Astrocyte of the hippocampus (primary cell): ENCODE measurements at regions not wholly inside any gene's neighbourhood (a gene's known extent, or its start where the extent isn't known, plus 50 kb on each side); places are given as distances from the start of the nearest gene placed in this dataset.
"Not testable (repeated sequence)": the region's sequence is repeated elsewhere in the genome, so short reads cannot be mapped to it uniquely, and the experiment has no call there.

Experiments
- DNase-seq: peaks from one replicate; pipeline ENCODE4 v3.0.0; 2011; ENCODE audit warnings: low read depth, low spot score

- peak; percentile 61 for DNase-seq
Measured at GRCh38 chr17:69669441-69670178, 255.1 kb downstream of the MAP2K6 start.

GRCh38 chr17:69672924-69673323 is 258.4 kb downstream of the MAP2K6 start:
- peak; percentile 79 for DNase-seq

- no peak for DNase-seq
Measured at GRCh38 chr17:69677130-69677529, 262.6 kb downstream of the MAP2K6 start.

- DNase-seq, result no peak
Measured at GRCh38 chr17:69678206-69678605, 263.7 kb downstream of the MAP2K6 start.

- no peak for DNase-seq
Measured at GRCh38 chr17:69679829-69680228, 265.3 kb downstream of the MAP2K6 start.

GRCh38 chr17:69684251-69684650 is 269.8 kb downstream of the MAP2K6 start:
- DNase-seq, result no peak

GRCh38 chr17:69685150-69685549 is 270.7 kb downstream of the MAP2K6 start:
- DNase-seq, result not testable (repeated sequence)

- no peak for DNase-seq
Measured at GRCh38 chr17:69690531-69690930, 276.0 kb downstream of the MAP2K6 start.

GRCh38 chr17:69692171-69692570 is 277.7 kb downstream of the MAP2K6 start:
- DNase-seq, result no peak

- no peak for DNase-seq
Measured at GRCh38 chr17:69695646-69696045, 281.1 kb downstream of the MAP2K6 start.

GRCh38 chr17:69696650-69697049 is 282.2 kb downstream of the MAP2K6 start:
- no peak for DNase-seq

GRCh38 chr17:69698352-69698751 is 283.9 kb downstream of the MAP2K6 start:
- DNase-seq, result not testable (repeated sequence)

GRCh38 chr17:69702078-69702477 is 287.6 kb downstream of the MAP2K6 start:
- DNase-seq, result no peak

GRCh38 chr17:69703751-69704150 is 289.3 kb downstream of the MAP2K6 start:
- DNase-seq, result no peak

- no peak for DNase-seq
Measured at GRCh38 chr17:69704935-69705334, 290.4 kb downstream of the MAP2K6 start.

- DNase-seq, result no peak
Measured at GRCh38 chr17:69706127-69706526, 291.6 kb downstream of the MAP2K6 start.

GRCh38 chr17:69709441-69709840 is 294.9 kb downstream of the MAP2K6 start:
- DNase-seq, result peak; percentile 22

- DNase-seq, result no peak
Measured at GRCh38 chr17:69710926-69711325, 296.4 kb downstream of the MAP2K6 start.

GRCh38 chr17:69711541-69711940 is 297.0 kb downstream of the MAP2K6 start:
- peak; percentile 13 for DNase-seq

- DNase-seq, result no peak
Measured at GRCh38 chr17:69712801-69713311, 298.4 kb downstream of the MAP2K6 start.

- no peak for DNase-seq
Measured at GRCh38 chr17:69713815-69714214, 299.3 kb downstream of the MAP2K6 start.

GRCh38 chr17:69714669-69715068 is 300.2 kb downstream of the MAP2K6 start:
- peak; percentile 21 for DNase-seq

- no peak for DNase-seq
Measured at GRCh38 chr17:69715656-69716055, 301.2 kb downstream of the MAP2K6 start.

- DNase-seq, result peak; percentile 18
Measured at GRCh38 chr17:69716556-69716955, 302.1 kb downstream of the MAP2K6 start.
